Naive thymus-derived CD4-positive, alpha-beta T cell (primary cell): ENCODE measurements at regions not wholly inside any gene's neighbourhood (a gene's known extent, or its start where the extent isn't known, plus 50 kb on each side); places are given as distances from the start of the nearest gene placed in this dataset.
"Not testable (repeated sequence)": the region's sequence is repeated elsewhere in the genome, so short reads cannot be mapped to it uniquely, and the experiment has no call there.

Experiments
- ATAC-seq: fragments of 150-1000 bp; cut with Tn5 transposase; 2 replicates; pipeline ENCODE4 v1.10.0; 2021; ENCODE audit warnings: mild to moderate bottlenecking, moderate library complexity
- CTCF ChIA-PET: fragments of 350-600 bp; sonication (Branson Sonifier 250); formaldehyde crosslinking; loops from one replicate; lab custom pipeline; 2021; ENCODE audit warnings: antibody characterized with exemption; lab: Charles Lee
- POLR2A ChIA-PET: fragments of 350-600 bp; sonication (Branson Sonifier 250); formaldehyde crosslinking; loops from one replicate; lab custom pipeline; 2021; ENCODE audit warnings: antibody characterized with exemption, inconsistent platforms; lab: Charles Lee
- DNase-seq, 9 donors: peaks; one replicate each; pipeline versions ENCODE4 v3.0.0 to v3.0.0-alpha.2; 2020 to 2022; ENCODE audit warnings: mixed read lengths in 1 of 9
- H3K27ac ChIP-seq: one replicate; pipeline ENCODE4 v1.7.0; 2013; ENCODE audit warnings: mild to moderate bottlenecking, low read depth, low read length, moderate library complexity
- H3K27me3 ChIP-seq, 2 donors: one replicate each; pipeline ENCODE4 v1.7.0; 2013; ENCODE audit warnings: low read length in 2 of 2, mild to moderate bottlenecking in 2 of 2, moderate library complexity in 2 of 2; ENCODE audit not compliant: control insufficient read depth in 2 of 2, insufficient read depth in 2 of 2
- H3K36me3 ChIP-seq, 3 experiments: 1 replicate in 2 of 3; 2 replicates in 1 of 3; pipeline ENCODE4 v1.7.0; 2013; ENCODE audit warnings: low read length in 3 of 3, mild to moderate bottlenecking in 3 of 3, moderate library complexity in 1 of 3; ENCODE audit not compliant: insufficient read depth in 3 of 3, control insufficient read depth in 2 of 3
- H3K4me1 ChIP-seq, 2 donors: one replicate each; pipeline ENCODE4 v1.7.0; 2013; ENCODE audit warnings: low read length in 2 of 2, mild to moderate bottlenecking in 2 of 2, moderate library complexity in 1 of 2; ENCODE audit not compliant: control insufficient read depth in 2 of 2, insufficient read depth in 2 of 2
- H3K4me3 ChIP-seq: 2 replicates; pipeline ENCODE4 v1.7.0; 2013; ENCODE audit warnings: mild to moderate bottlenecking, low read length
- H3K9me3 ChIP-seq, 3 experiments: 1 replicate in 2 of 3; 2 replicates in 1 of 3; pipeline ENCODE4 v1.7.0; 2013; ENCODE audit warnings: low read length in 3 of 3; ENCODE audit not compliant: control insufficient read depth in 2 of 3
- H3K27ac Mint-ChIP-seq, 9 donors: one replicate each; pipeline ENCODE4 v1.8.0; 2020 to 2022; ENCODE audit warnings: mixed read lengths in 9 of 9, mild to moderate bottlenecking in 8 of 9, moderate library complexity in 5 of 9, inconsistent platforms in 2 of 9
- H3K27me3 Mint-ChIP-seq, 5 donors: one replicate each; pipeline ENCODE4 v1.8.0; 2021 to 2022; ENCODE audit warnings: mixed read lengths in 5 of 5, mild to moderate bottlenecking in 1 of 5
- H3K36me3 Mint-ChIP-seq, 5 donors: one replicate each; pipeline ENCODE4 v1.8.0; 2020 to 2022; ENCODE audit warnings: mixed read lengths in 5 of 5, mild to moderate bottlenecking in 3 of 5, inconsistent platforms in 1 of 5
- H3K4me1 Mint-ChIP-seq, 7 donors: one replicate each; pipeline ENCODE4 v1.8.0; 2020 to 2022; ENCODE audit warnings: mixed read lengths in 7 of 7, mild to moderate bottlenecking in 3 of 7, inconsistent platforms in 1 of 7
- H3K4me3 Mint-ChIP-seq, 10 donors: one replicate each; pipeline ENCODE4 v1.8.0; 2020 to 2022; ENCODE audit warnings: mild to moderate bottlenecking in 10 of 10, mixed read lengths in 10 of 10, moderate library complexity in 6 of 10, inconsistent platforms in 2 of 10
- H3K9me3 Mint-ChIP-seq, 11 donors: one replicate each; pipeline ENCODE4 v1.8.0; 2020 to 2022; ENCODE audit warnings: mixed read lengths in 11 of 11, mild to moderate bottlenecking in 4 of 11, inconsistent platforms in 1 of 11, moderate library complexity in 1 of 11
- intact Hi-C, 2 donors: fragments of 100-400 bp; cut with micrococcal nuclease; formaldehyde crosslinking; loops; one replicate each; pipeline ENCODE4 v1.15.1; 2023

GRCh38 chrX:19256986-19257385, 86.7 kb upstream of the PDHA1 start:
- Histone ChIP-seq H3K36me3 (no peaks in the 10 kb centered on the region), H3K4me3 (no peak overlapping the region), H3K9me3 (no peaks in the 10 kb centered on the region), H3K27me3 (no peaks in the 10 kb centered on the region), H3K4me1 (no peaks in the 10 kb centered on the region), H3K27ac (no peak overlapping the region)
- intact Hi-C loops, result no loop called here
- CTCF ChIA-PET, result no interaction called here
- Mint-ChIP-seq H3K4me3 (no peak overlapping the region), H3K9me3 (peaks cover 0 to 3% (median 0%) of the 10 kb centered on the region in 11 donors), H3K4me1 (no peaks in the 10 kb centered on the region), H3K27ac (no peak overlapping the region), H3K36me3 (no peaks in the 10 kb centered on the region), H3K27me3 (peaks cover 0 to 9% (median 2%) of the 10 kb centered on the region in 5 donors)
- POLR2A ChIA-PET, result no interaction called here
- no peak for ATAC-seq
- no peak for DNase-seq

DNA sequence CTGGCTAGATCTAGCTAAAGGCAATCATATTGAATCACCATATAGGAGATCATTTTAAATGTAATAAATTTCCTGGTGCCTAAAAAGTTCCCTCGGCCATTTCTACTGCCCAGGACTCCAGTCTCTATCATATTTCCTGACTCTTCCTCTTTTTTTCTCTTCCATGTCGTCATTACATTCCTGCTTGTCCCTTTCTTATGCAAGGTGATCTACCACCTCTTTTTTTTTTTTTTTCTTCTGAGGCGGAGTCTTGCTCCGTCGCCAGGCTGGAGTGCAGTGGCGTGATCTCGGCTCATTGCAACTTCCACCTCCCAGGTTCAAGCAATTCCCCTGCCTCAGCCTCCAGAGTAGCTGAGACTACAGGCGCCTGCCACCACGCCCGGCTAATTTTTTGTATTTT, 82.7 kb upstream of the PDHA1 start:
- H3K9me3 Mint-ChIP-seq, intact Hi-C loops, H3K9me3 ChIP-seq, H3K27ac ChIP-seq, H3K4me3 Mint-ChIP-seq, H3K4me1 ChIP-seq, H3K27ac Mint-ChIP-seq, H3K4me3 ChIP-seq, DNase-seq, ATAC-seq, H3K27me3 Mint-ChIP-seq, H3K4me1 Mint-ChIP-seq, H3K36me3 Mint-ChIP-seq, H3K36me3 ChIP-seq, POLR2A ChIA-PET, H3K27me3 ChIP-seq, CTCF ChIA-PET: not testable (repeated sequence)

DNA sequence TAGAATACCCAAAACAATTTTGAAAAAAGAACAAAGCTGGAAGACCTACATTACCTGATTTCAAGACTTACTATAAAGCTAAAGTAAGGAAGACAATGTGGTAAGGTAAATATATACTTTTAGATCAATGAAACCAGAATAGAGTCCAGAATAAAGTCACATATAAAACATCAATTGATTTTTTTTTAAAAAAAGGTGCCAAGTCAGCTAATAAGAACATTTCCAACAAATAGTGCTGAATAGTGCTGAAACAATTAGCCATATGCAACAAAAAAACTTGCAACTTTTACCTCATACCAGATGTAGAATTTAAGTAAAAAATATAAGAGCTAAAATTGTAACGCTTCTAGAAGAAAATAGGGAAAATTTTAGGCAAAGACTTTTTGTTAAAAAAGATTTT, 73.0 kb upstream of the PDHA1 start:
- intact Hi-C loops, result no loop called here
- Mint-ChIP-seq H3K27ac (no peak overlapping the region), H3K27me3 (peaks cover 0 to 7% (median 0%) of the 10 kb centered on the region in 5 donors), H3K4me3 (no peak overlapping the region), H3K9me3 (peaks cover 0 to 5% (median 0%) of the 10 kb centered on the region in 11 donors), H3K36me3 (no peaks in the 10 kb centered on the region), H3K4me1 (no peaks in the 10 kb centered on the region)
- H3K4me3 ChIP-seq, result no peak overlapping the region
- H3K27me3 ChIP-seq, result no peaks in the 10 kb centered on the region
- CTCF ChIA-PET, result no interaction called here
- H3K9me3 ChIP-seq, result no peaks in the 10 kb centered on the region
- DNase-seq (no peak), ATAC-seq (no peak)
- H3K4me1 ChIP-seq, result no peaks in the 10 kb centered on the region
- no peaks in the 10 kb centered on the region for H3K36me3 ChIP-seq
- H3K27ac ChIP-seq, result no peak overlapping the region
- POLR2A ChIA-PET, result no interaction called here

DNA sequence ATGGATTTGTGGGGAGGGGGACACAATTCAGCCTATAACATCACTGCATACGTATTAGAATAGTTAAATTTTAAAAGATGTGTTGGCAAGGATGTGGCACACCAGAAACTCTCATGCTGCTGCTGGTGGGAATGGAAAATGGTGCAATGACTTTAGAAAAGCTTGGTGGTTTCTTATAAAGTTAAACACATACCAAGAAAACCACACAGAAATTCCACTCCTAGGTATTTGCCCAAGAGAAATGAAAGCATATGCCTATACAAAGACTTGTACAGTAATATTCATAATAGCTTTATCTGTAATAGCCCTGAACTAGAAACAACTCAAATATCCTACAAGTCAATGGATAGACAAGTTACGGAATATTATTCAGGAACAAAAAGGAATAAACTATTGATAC, 71.3 kb upstream of the PDHA1 start:
- Mint-ChIP-seq H3K9me3 (peaks cover 0 to 12% (median 0%) of the 10 kb centered on the region in 11 donors), H3K27me3 (no peaks in the 10 kb centered on the region), H3K4me1 (no peaks in the 10 kb centered on the region), H3K27ac (no peak overlapping the region), H3K4me3 (no peak overlapping the region), H3K36me3 (no peaks in the 10 kb centered on the region)
- no peaks in the 10 kb centered on the region for H3K27me3 ChIP-seq
- H3K4me1 ChIP-seq, result no peaks in the 10 kb centered on the region
- no peak overlapping the region for H3K4me3 ChIP-seq
- no peaks in the 10 kb centered on the region for H3K9me3 ChIP-seq
- H3K27ac ChIP-seq, result no peak overlapping the region
- no peaks in the 10 kb centered on the region for H3K36me3 ChIP-seq
- ChIA-PET CTCF (no interaction called here), POLR2A (no interaction called here)
- no peak for ATAC-seq
- no peak for DNase-seq
- intact Hi-C loops, result no loop called here

DNA sequence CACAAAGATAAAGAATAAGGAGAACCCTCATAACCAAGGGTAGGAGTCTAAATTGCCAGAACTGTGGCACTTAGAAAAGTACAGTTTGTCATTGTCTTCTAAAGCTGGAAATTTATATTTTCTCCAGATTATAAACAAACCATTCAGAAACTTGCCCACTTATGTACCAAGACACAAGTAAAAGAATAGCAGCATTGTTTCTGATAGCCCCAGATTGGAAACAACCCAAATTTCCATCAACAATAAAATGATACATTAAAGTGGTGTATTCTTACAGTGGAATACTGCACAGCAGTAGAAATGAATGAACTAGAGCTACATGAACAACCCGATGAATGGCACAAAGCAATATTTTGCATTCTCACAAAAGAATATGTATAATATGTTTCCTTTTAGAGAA, 63.1 kb upstream of the PDHA1 start:
- POLR2A ChIA-PET, result no interaction called here
- no peaks in the 10 kb centered on the region for H3K36me3 ChIP-seq
- DNase-seq, result no peak
- Mint-ChIP-seq H3K4me3 (no peak overlapping the region), H3K27me3 (peaks cover 0 to 12% (median 5%) of the 10 kb centered on the region in 5 donors), H3K36me3 (peaks cover 0 to 5% (median 0%) of the 10 kb centered on the region in 5 donors), H3K4me1 (no peaks in the 10 kb centered on the region), H3K9me3 (peaks cover 0 to 14% (median 3%) of the 10 kb centered on the region in 11 donors), H3K27ac (no peak overlapping the region)
- H3K9me3 ChIP-seq, result no peaks in the 10 kb centered on the region
- H3K4me3 ChIP-seq, result no peak overlapping the region
- intact Hi-C loops, result no loop called here
- no peak overlapping the region for H3K27ac ChIP-seq
- CTCF ChIA-PET, result no interaction called here
- H3K4me1 ChIP-seq, result no peaks in the 10 kb centered on the region
- no peaks in the 10 kb centered on the region for H3K27me3 ChIP-seq
- no peak for ATAC-seq

GRCh38 chrX:19281256-19281655, 62.5 kb upstream of the PDHA1 start:
- Mint-ChIP-seq H3K27me3 (peaks cover 0 to 12% (median 5%) of the 10 kb centered on the region in 5 donors), H3K36me3 (peaks cover 0 to 5% (median 0%) of the 10 kb centered on the region in 5 donors), H3K4me1 (no peaks in the 10 kb centered on the region), H3K4me3 (no peak overlapping the region), H3K27ac (no peak overlapping the region), H3K9me3 (peaks cover 0 to 13% (median 3%) of the 10 kb centered on the region in 11 donors)
- Histone ChIP-seq H3K27me3 (no peaks in the 10 kb centered on the region), H3K27ac (no peak overlapping the region), H3K4me3 (no peak overlapping the region), H3K4me1 (no peaks in the 10 kb centered on the region), H3K9me3 (no peaks in the 10 kb centered on the region), H3K36me3 (no peaks in the 10 kb centered on the region)
- CTCF ChIA-PET, result no interaction called here
- DNase-seq (no peak), ATAC-seq (no peak)
- POLR2A ChIA-PET, result no interaction called here
- intact Hi-C loops, result no loop called here

GRCh38 chrX:19283597-19284339, 60.0 kb upstream of the PDHA1 start:
- Mint-ChIP-seq H3K36me3 (peaks cover 0 to 5% (median 0%) of the 10 kb centered on the region in 5 donors), H3K27me3 (peaks cover 0 to 13% (median 12%) of the 10 kb centered on the region in 5 donors), H3K9me3 (peaks cover 0 to 9% (median 2%) of the 10 kb centered on the region in 11 donors), H3K27ac (no peak overlapping the region), H3K4me3 (no peak overlapping the region), H3K4me1 (no peaks in the 10 kb centered on the region)
- CTCF ChIA-PET, result no interaction called here
- H3K36me3 ChIP-seq, result no peaks in the 10 kb centered on the region
- no peak overlapping the region for H3K4me3 ChIP-seq
- POLR2A ChIA-PET, result no interaction called here
- DNase-seq, result no peak
- no peaks in the 10 kb centered on the region for H3K27me3 ChIP-seq
- no peak overlapping the region for H3K27ac ChIP-seq
- intact Hi-C loops, result no loop called here
- no peaks in the 10 kb centered on the region for H3K4me1 ChIP-seq
- no peak for ATAC-seq
- no peaks in the 10 kb centered on the region for H3K9me3 ChIP-seq
